ENCODE measurements at regions not wholly inside any gene's neighbourhood (a gene's known extent, or its start where the extent isn't known, plus 50 kb on each side); places are given as distances from the start of the nearest gene placed in this dataset.
"Not testable (repeated sequence)": the region's sequence is repeated elsewhere in the genome, so short reads cannot be mapped to it uniquely, and the experiment has no call there.

GRCh38 chr5:99521666-99522065 is 592.9 kb upstream of the CHD1 start:
- TF ChIP-seq, protein P1, sequence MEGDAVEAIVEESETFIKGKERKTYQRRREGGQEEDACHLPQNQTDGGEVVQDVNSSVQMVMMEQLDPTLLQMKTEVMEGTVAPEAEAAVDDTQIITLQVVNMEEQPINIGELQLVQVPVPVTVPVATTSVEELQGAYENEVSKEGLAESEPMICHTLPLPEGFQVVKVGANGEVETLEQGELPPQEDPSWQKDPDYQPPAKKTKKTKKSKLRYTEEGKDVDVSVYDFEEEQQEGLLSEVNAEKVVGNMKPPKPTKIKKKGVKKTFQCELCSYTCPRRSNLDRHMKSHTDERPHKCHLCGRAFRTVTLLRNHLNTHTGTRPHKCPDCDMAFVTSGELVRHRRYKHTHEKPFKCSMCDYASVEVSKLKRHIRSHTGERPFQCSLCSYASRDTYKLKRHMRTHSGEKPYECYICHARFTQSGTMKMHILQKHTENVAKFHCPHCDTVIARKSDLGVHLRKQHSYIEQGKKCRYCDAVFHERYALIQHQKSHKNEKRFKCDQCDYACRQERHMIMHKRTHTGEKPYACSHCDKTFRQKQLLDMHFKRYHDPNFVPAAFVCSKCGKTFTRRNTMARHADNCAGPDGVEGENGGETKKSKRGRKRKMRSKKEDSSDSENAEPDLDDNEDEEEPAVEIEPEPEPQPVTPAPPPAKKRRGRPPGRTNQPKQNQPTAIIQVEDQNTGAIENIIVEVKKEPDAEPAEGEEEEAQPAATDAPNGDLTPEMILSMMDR (conservative IDR thresholded peaks at IDR 0.05; ENCODE audit: low read length) = not testable (repeated sequence)
- not testable (repeated sequence) for TF ChIP-seq EZH2phosphoT487 (IDR thresholded peaks at IDR 0.05; ENCODE audit: borderline replicate concordance, low read depth, low read length)
